DND-41 (cell line): ENCODE measurements at regions not wholly inside any gene's neighbourhood (a gene's known extent, or its start where the extent isn't known, plus 50 kb on each side); places are given as distances from the start of the nearest gene placed in this dataset.

Experiments used
- CTCF ChIP-seq: IDR thresholded peaks from 2 replicates; pipeline ENCODE4 v1.5.1; 2012; ENCODE audit warnings: borderline replicate concordance, low read length, moderate library complexity, mild to moderate bottlenecking; ENCODE audit not compliant: poor library complexity, severe bottlenecking; ENCODE audit errors: extremely low read depth
- EZH2 ChIP-seq: IDR thresholded peaks from 3 replicates; pipeline ENCODE4 v1.6.1; 2012; ENCODE audit warnings: borderline replicate concordance, low read depth, mild to moderate bottlenecking, moderate library complexity, low read length, inconsistent platforms; ENCODE audit not compliant: severe bottlenecking

- TF ChIP-seq CTCF: no peak
- TF ChIP-seq EZH2: no peak
Measured at GRCh38 chr5:160491438-160491837, 69.8 kb downstream of the PTTG1 start.
